Thymus (tissue), 11 donors: ENCODE measurements at regions not wholly inside any gene's neighbourhood (a gene's known extent, or its start where the extent isn't known, plus 50 kb on each side); places are given as distances from the start of the nearest gene placed in this dataset.

Experiments
- DNase-seq, 9 donors: peaks; one replicate each; pipeline ENCODE4 v3.0.0-alpha.2; 2013; ENCODE audit warnings: low spot score in 9 of 9, low read depth in 6 of 9, missing footprints in 1 of 9
- H3K27ac ChIP-seq, 2 donors: one replicate each; pipeline ENCODE4 v1.5.1; 2013; ENCODE audit warnings: control low read depth in 1 of 2, low read depth in 1 of 2, low read length in 1 of 2, mild to moderate bottlenecking in 1 of 2, moderate library complexity in 1 of 2
- H3K27me3 ChIP-seq, 2 donors: one replicate each; pipeline ENCODE4 v1.5.1; 2013; ENCODE audit warnings: low read length in 1 of 2; ENCODE audit not compliant: control insufficient read depth in 2 of 2, insufficient read depth in 1 of 2
- H3K36me3 ChIP-seq, 2 donors: one replicate each; pipeline ENCODE4 v1.5.1; 2013; ENCODE audit warnings: low read length in 1 of 2, mild to moderate bottlenecking in 1 of 2, moderate library complexity in 1 of 2; ENCODE audit not compliant: control insufficient read depth in 2 of 2, insufficient read depth in 2 of 2
- H3K4me1 ChIP-seq, 2 donors: one replicate each; pipeline ENCODE4 v1.5.1; 2013; ENCODE audit warnings: low read length in 2 of 2; ENCODE audit not compliant: control insufficient read depth in 2 of 2, insufficient read depth in 2 of 2
- H3K4me3 ChIP-seq, 2 donors: one replicate each; pipeline ENCODE4 v1.5.1; 2013; ENCODE audit warnings: low read length in 2 of 2, control low read depth in 1 of 2, mild to moderate bottlenecking in 1 of 2
- H3K9me3 ChIP-seq, 2 donors: one replicate each; pipeline ENCODE4 v1.5.1; 2013; ENCODE audit warnings: low read length in 1 of 2, mild to moderate bottlenecking in 1 of 2; ENCODE audit not compliant: control insufficient read depth in 2 of 2, insufficient read depth in 1 of 2
- WGBS: extraction: QIAGEN DNeasy Blood & Tissue Kit; methylation state at CpG from one replicate; pipeline ENCODE4 v1.1.7; 2013; 5-methylcytosine and 5-hydroxymethylcytosine counted together
- donor health status: healthy.

- Histone ChIP-seq H3K27ac (no peak overlapping the region), H3K4me1 (no peaks in the 10 kb centered on the region), H3K9me3 (no peaks in the 10 kb centered on the region), H3K27me3 (no peaks in the 10 kb centered on the region), H3K36me3 (no peaks in the 10 kb centered on the region), H3K4me3 (no peak overlapping the region)
- 94% methylated on average over 4 of the region's 4 CpGs for WGBS
- DNase-seq, result no peak
Measured at GRCh38 chr18:22796113-22796512, 137.0 kb upstream of the RBBP8 start.

- Histone ChIP-seq H3K4me1 (no peaks in the 10 kb centered on the region), H3K27ac (no peak overlapping the region), H3K4me3 (no peak overlapping the region), H3K36me3 (no peaks in the 10 kb centered on the region), H3K27me3 (no peaks in the 10 kb centered on the region), H3K9me3 (no peaks in the 10 kb centered on the region)
- no peak for DNase-seq
- 94% methylated on average over 7 of the region's 7 CpGs for WGBS
Measured at GRCh38 chr18:22800551-22800951, 132.6 kb upstream of the RBBP8 start.

- Histone ChIP-seq H3K9me3 (no peaks in the 10 kb centered on the region), H3K36me3 (no peaks in the 10 kb centered on the region), H3K27ac (no peak overlapping the region), H3K27me3 (no peaks in the 10 kb centered on the region), H3K4me1 (peaks cover 0 to 6% of the 10 kb centered on the region in 2 donors), H3K4me3 (no peak overlapping the region)
- 25% methylated on average over 6 of the region's 6 CpGs for WGBS
- DNase-seq, result peak in 3 of 9 donors; percentile 4 to 42 (median 15)
Measured at GRCh38 chr18:22813648-22814328, 119.3 kb upstream of the RBBP8 start.

- Histone ChIP-seq H3K27me3 (no peaks in the 10 kb centered on the region), H3K9me3 (no peaks in the 10 kb centered on the region), H3K4me1 (peaks cover 0 to 6% of the 10 kb centered on the region in 2 donors), H3K27ac (no peak overlapping the region), H3K4me3 (no peak overlapping the region), H3K36me3 (no peaks in the 10 kb centered on the region)
- 67% methylated on average over 4 of the region's 4 CpGs for WGBS
- DNase-seq, result no peak
Measured at GRCh38 chr18:22814329-22814703, 118.8 kb upstream of the RBBP8 start.

GRCh38 chr18:22816266-22817176 is 116.6 kb upstream of the RBBP8 start:
- Histone ChIP-seq H3K36me3 (no peaks in the 10 kb centered on the region), H3K27me3 (no peaks in the 10 kb centered on the region), H3K4me3 (no peak overlapping the region), H3K4me1 (peaks cover 0 to 6% of the 10 kb centered on the region in 2 donors), H3K9me3 (no peaks in the 10 kb centered on the region), H3K27ac (peak overlapping the region in 1 of 2 donors; percentile 43)
- WGBS, result 89% methylated on average over 18 of the region's 18 CpGs
- DNase-seq, result no peak

GRCh38 chr18:22817844-22818243 is 115.3 kb upstream of the RBBP8 start:
- WGBS, result 84% methylated on average over 1 of the region's 1 CpG
- Histone ChIP-seq H3K4me3 (no peak overlapping the region), H3K9me3 (no peaks in the 10 kb centered on the region), H3K27me3 (no peaks in the 10 kb centered on the region), H3K36me3 (no peaks in the 10 kb centered on the region), H3K27ac (peak overlapping the region in 1 of 2 donors; percentile 40), H3K4me1 (peaks cover 0 to 6% of the 10 kb centered on the region in 2 donors)
- peak in 1 of 9 donors; percentile 26 for DNase-seq

- WGBS, result 67% methylated on average over 3 of the region's 3 CpGs
- no peaks in the 10 kb centered on the region for H3K36me3 ChIP-seq
- no peaks in the 10 kb centered on the region for H3K4me1 ChIP-seq
- DNase-seq, result no peak
- H3K4me3 ChIP-seq, result no peak overlapping the region
- no peaks in the 10 kb centered on the region for H3K9me3 ChIP-seq
- H3K27ac ChIP-seq, result peak overlapping the region in 1 of 2 donors; percentile 47
- no peaks in the 10 kb centered on the region for H3K27me3 ChIP-seq
Measured at GRCh38 chr18:22822024-22822423, 111.1 kb upstream of the RBBP8 start.

- Histone ChIP-seq H3K4me1 (no peaks in the 10 kb centered on the region), H3K27ac (no peak overlapping the region), H3K27me3 (no peaks in the 10 kb centered on the region), H3K9me3 (no peaks in the 10 kb centered on the region), H3K36me3 (no peaks in the 10 kb centered on the region), H3K4me3 (no peak overlapping the region)
- DNase-seq, result no peak
- WGBS, result 91% methylated on average over 3 of the region's 3 CpGs
Measured at GRCh38 chr18:22822841-22823508, 110.2 kb upstream of the RBBP8 start.

GRCh38 chr18:22826726-22827125 is 106.4 kb upstream of the RBBP8 start:
- Histone ChIP-seq H3K4me1 (no peaks in the 10 kb centered on the region), H3K36me3 (no peaks in the 10 kb centered on the region), H3K4me3 (no peak overlapping the region), H3K27ac (peak overlapping the region in 1 of 2 donors; percentile 39), H3K9me3 (no peaks in the 10 kb centered on the region), H3K27me3 (no peaks in the 10 kb centered on the region)
- 86% methylated on average over 4 of the region's 4 CpGs for WGBS
- DNase-seq, result no peak
